OCI-LY7 (cell line): ENCODE measurements at regions not wholly inside any gene's neighbourhood (a gene's known extent, or its start where the extent isn't known, plus 50 kb on each side); places are given as distances from the start of the nearest gene placed in this dataset.

Source experiments
- BruUV-seq: library from RNA; stranded (reverse); fragments of 400-500 nt; replicated peaks from 2 replicates; lab custom pipeline; 2021; lab: Mats Ljungman, UMichigan
- CTCF ChIA-PET: fragments of 300-600 bp; sonication (Branson Sonifier 250); formaldehyde crosslinking; loops from one replicate; lab custom pipeline; 2022; ENCODE audit warnings: antibody characterized with exemption; ENCODE audit not compliant: unreplicated experiment; lab: Charles Lee
- POLR2A ChIA-PET: fragments of 300-600 bp; sonication (Branson Sonifier 250); formaldehyde crosslinking; loops from one replicate; lab custom pipeline; 2022; ENCODE audit warnings: antibody characterized with exemption; lab: Charles Lee
- DNase-seq: peaks from one replicate; pipeline ENCODE4 v3.0.0-alpha.2; 2015; ENCODE audit warnings: low spot score
- H2AFZ ChIP-seq: fragments of 200-600 bp; sonication (generic), shearing (Covaris generic); 2 replicates; pipeline ENCODE4 v1.6.1; 2014; ENCODE audit warnings: mild to moderate bottlenecking, antibody characterized with exemption, low read length, moderate library complexity
- H3K27ac ChIP-seq: fragments of 200-600 bp; sonication (generic); 2 replicates; pipeline ENCODE4 v1.5.1; 2014; ENCODE audit warnings: mixed run types, low read depth, mild to moderate bottlenecking, moderate library complexity, low read length, inconsistent platforms; ENCODE audit not compliant: poor library complexity, severe bottlenecking
- H3K36me3 ChIP-seq: fragments of 200-600 bp; sonication (generic); 2 replicates; pipeline ENCODE4 v1.6.1; 2014; ENCODE audit warnings: mild to moderate bottlenecking, antibody characterized with exemption, low read length, moderate library complexity, mixed read lengths; ENCODE audit not compliant: insufficient read depth
- H3K4me1 ChIP-seq: fragments of 200-600 bp; sonication (generic); 2 replicates; pipeline ENCODE4 v1.5.1; 2014; ENCODE audit warnings: mild to moderate bottlenecking, low read length; ENCODE audit not compliant: insufficient read depth, poor library complexity, severe bottlenecking
- H3K4me2 ChIP-seq: fragments of 200-600 bp; sonication (generic); 2 replicates; pipeline ENCODE4 v1.6.1; 2014; ENCODE audit warnings: mild to moderate bottlenecking, low read length
- H3K4me3 ChIP-seq: fragments of 200-600 bp; sonication (generic); 2 replicates; pipeline ENCODE4 v1.5.1; 2014; ENCODE audit warnings: mild to moderate bottlenecking, low read depth, low read length; ENCODE audit not compliant: poor library complexity, severe bottlenecking
- H3K79me2 ChIP-seq: fragments of 200-600 bp; sonication (generic); 2 replicates; pipeline ENCODE4 v1.6.1; 2016; ENCODE audit warnings: low read depth, mild to moderate bottlenecking, low read length, moderate library complexity, mixed read lengths; ENCODE audit not compliant: insufficient read depth
- H3K9me2 ChIP-seq: fragments of 200-600 bp; sonication (generic); 2 replicates; pipeline ENCODE4 v1.6.1; 2016; ENCODE audit warnings: mild to moderate bottlenecking, low read length, mixed read lengths; ENCODE audit not compliant: insufficient read depth
- H3K9me3 ChIP-seq: fragments of 200-600 bp; sonication (generic); 2 replicates; pipeline ENCODE4 v1.6.1; 2014; ENCODE audit warnings: mild to moderate bottlenecking, mixed run types, low read length, mixed read lengths
- H4K20me1 ChIP-seq: fragments of 200-600 bp; sonication (generic); 2 replicates; pipeline ENCODE4 v1.6.1; 2014; ENCODE audit warnings: mild to moderate bottlenecking, antibody characterized with exemption, low read length, moderate library complexity, mixed read lengths; ENCODE audit not compliant: insufficient read depth
- CTCF ChIP-seq: fragments of 200-600 bp; sonication (generic); conservative IDR thresholded peaks from 2 replicates; pipeline ENCODE4 v1.5.1; 2014; ENCODE audit warnings: mild to moderate bottlenecking, antibody characterized with exemption, low read length, moderate library complexity, mixed read lengths
- EZH2phosphoT487 ChIP-seq: fragments of 200-600 bp; sonication (generic); IDR thresholded peaks from 2 replicates; pipeline ENCODE4 v1.6.1; 2018; ENCODE audit warnings: low read depth, borderline replicate concordance, mild to moderate bottlenecking, mixed run types, antibody characterized with exemption, low read length, moderate library complexity, mixed read lengths
- intact Hi-C: fragments of 100-400 bp; cut with micrococcal nuclease; formaldehyde crosslinking; loops from one replicate; pipeline ENCODE4 v1.10.0; 2022; ENCODE audit not compliant: unreplicated experiment

- BruUV-seq = no TSS peak
- CTCF ChIA-PET = no interaction called here
Measured at GRCh38 chr14:53567236-53567780, 389.3 kb downstream of the BMP4 start.

GRCh38 chr14:53564870-53565269 is 391.8 kb downstream of the BMP4 start:
- BruUV-seq = no TSS peak
- intact Hi-C loops = no loop called here
- Histone ChIP-seq H3K4me2 (no peak overlapping the region), H3K9me3 (0 out of 2 replicates have a peak, but pooled peaks cover 5% of the 10 kb centered on the region), H4K20me1 (no peaks in the 10 kb centered on the region), H3K27ac (no peak overlapping the region), H3K4me3 (no peak overlapping the region), H3K36me3 (no peaks in the 10 kb centered on the region), H3K9me2 (0 out of 2 replicates have a peak, but pooled peaks cover 3% of the 10 kb centered on the region), H3K4me1 (no peaks in the 10 kb centered on the region), H3K79me2 (no peaks in the 10 kb centered on the region), H2AFZ (no peak overlapping the region)
- no peak for TF ChIP-seq EZH2phosphoT487
- TF ChIP-seq CTCF = no peak
- POLR2A ChIA-PET = interaction anchor here (0.7 to 1.0 kb wide), 2 partner anchors 11 to 31 kb away, joined by 3 read pairs; no protein-coding TSS in a partner anchor
- CTCF ChIA-PET = no interaction called here
- DNase-seq = peak; percentile 19

More at GRCh38 chr14:53567236-53567780, 389.3 kb downstream of the BMP4 start:
- no peak for TF ChIP-seq EZH2phosphoT487
- TF ChIP-seq CTCF = no peak
- H3K27ac ChIP-seq = no peak overlapping the region
- H3K4me3 ChIP-seq = no peak overlapping the region
- H3K4me1 ChIP-seq = no peaks in the 10 kb centered on the region
- POLR2A ChIA-PET = interaction anchor here (1.0 kb wide), 1 partner anchor 173 kb away, joined by 3 read pairs; no protein-coding TSS in a partner anchor
- no peaks in the 10 kb centered on the region for H3K79me2 ChIP-seq
- no peaks in the 10 kb centered on the region for H4K20me1 ChIP-seq
- H2AFZ ChIP-seq = no peak overlapping the region
- DNase-seq = no peak
- no peaks in the 10 kb centered on the region for H3K36me3 ChIP-seq
- 0 out of 2 replicates have a peak, but pooled peaks cover 3% of the 10 kb centered on the region for H3K9me2 ChIP-seq
- no peak overlapping the region for H3K4me2 ChIP-seq
- intact Hi-C loops = no loop called here
- 0 out of 2 replicates have a peak, but pooled peaks cover 5% of the 10 kb centered on the region for H3K9me3 ChIP-seq

GRCh38 chr14:53563628-53564027 is 393.0 kb downstream of the BMP4 start:
- CTCF ChIA-PET = interaction anchor here (0.6 kb wide), 1 partner anchor 67 kb away, joined by 3 read pairs; no protein-coding TSS in a partner anchor
- Histone ChIP-seq H3K79me2 (no peaks in the 10 kb centered on the region), H3K9me3 (0 out of 2 replicates have a peak, but pooled peaks cover 5% of the 10 kb centered on the region), H3K27ac (no peak overlapping the region), H3K4me3 (no peak overlapping the region), H2AFZ (no peak overlapping the region), H3K36me3 (no peaks in the 10 kb centered on the region), H3K9me2 (0 out of 2 replicates have a peak, but pooled peaks cover 3% of the 10 kb centered on the region), H3K4me1 (no peaks in the 10 kb centered on the region), H3K4me2 (no peak overlapping the region), H4K20me1 (no peaks in the 10 kb centered on the region)
- TF ChIP-seq CTCF (no peak), EZH2phosphoT487 (no peak)
- DNase-seq = no peak
- BruUV-seq = no TSS peak
- POLR2A ChIA-PET = interaction anchor here (1.0 kb wide), 1 partner anchor 12 kb away, joined by 3 read pairs; no protein-coding TSS in a partner anchor
- intact Hi-C loops = no loop called here
